Activated naive CD8-positive, alpha-beta T cell treated with anti-CD3 and anti-CD28 coated beads, Interleukin-2, amount 50 U/mL, for 16 hours (primary cell): ENCODE measurements at regions not wholly inside any gene's neighbourhood (a gene's known extent, or its start where the extent isn't known, plus 50 kb on each side); places are given as distances from the start of the nearest gene placed in this dataset.

Experiments used
- DNase-seq: peaks from one replicate; pipeline ENCODE4 v3.0.0-alpha.2; 2020; ENCODE audit warnings: low read depth, low spot score

DNA sequence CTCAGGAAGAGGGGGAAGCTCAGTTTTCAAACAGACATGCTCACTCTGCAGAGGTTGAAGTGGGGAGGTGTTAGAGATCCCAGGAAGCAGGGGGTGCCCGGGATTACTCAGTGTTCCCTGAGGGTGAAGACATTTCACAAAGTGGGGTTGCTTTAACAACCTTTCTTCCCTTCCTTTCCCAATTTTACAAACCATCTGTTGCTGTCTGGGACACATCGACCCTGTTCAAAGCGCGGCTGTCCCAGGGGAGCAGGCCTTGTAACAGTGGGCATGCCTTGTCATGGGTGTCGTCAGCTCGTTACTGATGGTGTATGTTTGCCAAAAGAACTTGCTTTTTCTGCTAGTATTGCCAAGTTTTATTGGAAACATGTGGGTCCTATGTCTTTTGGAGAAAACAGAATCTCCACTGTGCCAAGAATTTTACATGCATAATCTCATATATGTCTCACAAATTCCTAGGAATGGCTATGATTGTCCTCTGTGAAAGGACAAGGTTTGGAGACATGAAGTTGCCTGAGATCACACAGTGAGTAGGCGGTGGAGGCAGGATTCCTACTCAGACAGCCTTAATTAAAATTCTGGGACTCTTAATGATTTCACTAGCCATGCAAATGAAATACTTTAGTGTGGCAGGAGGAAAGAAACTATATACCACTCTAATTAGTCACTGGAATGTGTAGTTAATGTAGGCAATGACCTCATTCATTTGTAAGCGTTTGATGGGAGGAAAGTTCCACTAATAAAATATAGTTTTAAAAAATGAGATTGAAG is 198.9 kb downstream of the NXNL2 start:
- DNase-seq = no peak

DNA sequence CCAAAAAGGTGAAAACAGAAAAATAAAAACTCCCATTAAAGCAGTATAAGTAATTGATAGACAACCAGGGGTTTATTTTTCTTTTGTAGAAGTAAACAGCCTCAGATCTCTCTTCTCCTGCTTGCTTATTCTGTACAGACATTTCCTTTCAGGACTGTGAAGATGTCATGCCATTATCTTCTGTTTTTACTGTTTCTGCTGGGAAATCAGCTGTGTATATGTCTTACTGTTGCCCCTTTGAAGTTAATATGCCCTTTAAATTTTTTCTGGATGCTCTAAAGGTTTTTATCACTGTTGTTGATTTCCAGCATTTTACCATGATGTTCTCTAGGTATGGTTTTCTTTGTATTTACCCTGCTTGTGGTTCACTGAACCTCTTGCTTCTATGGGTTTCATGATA is 199.5 kb downstream of the NXNL2 start:
- no peak for DNase-seq

GRCh38 chr9:88736136-88736637 is 201.2 kb downstream of the NXNL2 start:
- no peak for DNase-seq

DNA sequence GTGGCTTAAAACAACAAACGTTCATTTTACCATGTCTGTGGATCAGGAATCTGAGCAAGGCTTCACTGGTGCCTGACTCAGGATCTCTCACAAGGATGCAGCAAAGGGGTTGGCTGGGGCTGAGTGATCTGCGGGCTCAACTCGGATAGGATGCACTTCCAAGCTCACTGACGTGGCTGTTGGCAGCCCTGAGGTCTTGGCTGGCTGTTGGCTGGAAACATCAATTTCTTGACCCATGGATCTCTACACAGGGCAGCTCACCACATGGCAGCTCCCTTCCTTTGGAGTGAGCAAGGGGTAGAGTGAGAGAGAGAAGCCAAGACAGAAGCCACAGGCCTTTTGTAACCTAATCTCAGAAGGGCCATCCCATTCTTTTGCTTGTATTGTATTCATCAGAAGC is 202.1 kb downstream of the NXNL2 start:
- DNase-seq = no peak

- DNase-seq = no peak
Observed at GRCh38 chr9:88737876-88738275, 202.9 kb downstream of the NXNL2 start.

GRCh38 chr9:88738709-88739108 is 203.7 kb downstream of the NXNL2 start:
- no peak for DNase-seq

DNA sequence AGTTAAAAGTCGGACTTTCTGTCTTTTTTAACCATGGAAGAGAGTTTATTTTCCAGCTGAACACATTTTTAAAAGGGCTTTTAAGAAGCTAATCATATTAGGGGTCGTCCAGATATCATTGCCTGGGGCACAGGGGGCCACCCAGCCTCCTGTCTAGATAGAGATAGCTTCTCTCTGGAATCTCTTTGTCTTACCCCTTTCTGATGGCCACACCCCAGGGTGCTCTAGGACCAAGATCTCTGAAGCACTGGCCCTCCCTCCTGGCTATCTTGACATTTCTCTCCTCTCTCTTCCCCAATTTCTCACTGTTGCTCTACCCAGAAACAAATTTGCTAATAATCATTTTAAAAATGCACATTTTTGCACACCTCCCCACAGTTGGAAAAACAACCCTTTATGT is 204.4 kb downstream of the NXNL2 start:
- no peak for DNase-seq

- DNase-seq = no peak
Observed at GRCh38 chr9:88740844-88741243, 205.9 kb downstream of the NXNL2 start.

DNA sequence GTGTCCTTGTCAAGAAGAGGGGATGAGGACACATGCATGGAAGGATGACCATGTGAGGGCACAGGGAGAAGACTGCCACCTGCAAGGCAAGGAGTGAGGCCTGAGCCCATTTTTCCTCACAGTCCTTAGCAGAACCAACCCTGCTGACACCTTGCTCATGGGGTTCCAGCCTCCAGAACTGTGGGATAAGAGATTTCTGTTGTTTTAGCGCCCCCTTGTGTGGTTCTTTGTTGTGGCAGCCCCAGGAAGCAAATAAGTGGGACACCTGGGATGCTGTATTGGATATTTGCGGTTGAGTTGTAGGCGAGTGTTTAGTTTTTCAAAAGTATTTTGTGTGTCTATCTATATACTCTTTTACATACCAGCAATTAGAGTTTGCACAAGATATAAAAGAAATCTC is 206.4 kb downstream of the NXNL2 start:
- DNase-seq = no peak

DNA sequence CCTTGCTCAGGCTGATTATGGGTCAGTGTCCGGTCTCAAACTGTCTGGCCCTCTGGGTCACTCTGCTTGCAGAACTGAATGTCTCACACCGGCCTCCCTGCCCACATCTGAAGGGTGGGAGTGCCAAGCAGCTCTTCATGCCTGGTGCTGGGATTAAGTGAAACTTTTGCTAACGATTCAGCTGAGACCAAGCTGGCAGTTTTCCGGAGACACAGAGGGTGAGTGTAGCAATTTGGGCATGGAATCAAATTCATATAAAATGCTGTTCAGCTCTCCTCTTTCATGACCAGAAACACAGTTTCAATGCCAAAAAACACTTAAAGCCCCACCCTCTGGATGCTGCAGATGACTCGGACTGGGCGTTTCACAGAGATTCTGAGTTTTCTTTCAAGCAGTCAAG is 207.5 kb downstream of the NXNL2 start:
- DNase-seq = no peak

- DNase-seq = no peak
Observed at GRCh38 chr9:88742905-88743304, 207.9 kb downstream of the NXNL2 start.

GRCh38 chr9:88745276-88746001 is 210.5 kb downstream of the NXNL2 start:
- DNase-seq = no peak

- DNase-seq = no peak
Observed at GRCh38 chr9:88746029-88746742, 211.2 kb downstream of the NXNL2 start.

- no peak for DNase-seq
Observed at GRCh38 chr9:88746743-88747398, 211.9 kb downstream of the NXNL2 start.

DNA sequence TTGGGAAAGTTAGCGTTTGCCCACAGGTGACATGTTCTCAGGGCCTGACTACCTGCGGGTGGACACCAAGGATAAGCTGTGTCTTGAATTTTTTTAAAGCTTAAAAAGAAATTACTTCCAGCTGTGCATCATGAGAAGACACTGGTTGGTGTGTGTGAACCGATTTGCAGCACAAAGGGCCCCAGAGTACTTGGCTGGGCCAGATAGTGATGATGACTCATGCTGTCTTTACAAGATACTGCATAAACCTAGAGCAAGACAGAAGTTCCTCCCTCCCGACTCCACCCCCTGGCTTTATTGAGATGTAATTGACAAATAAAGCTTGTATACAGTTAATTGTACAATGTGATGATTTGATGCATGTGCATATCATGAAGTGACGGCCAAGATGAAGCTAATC is 212.8 kb downstream of the NXNL2 start:
- no peak for DNase-seq

- DNase-seq = no peak
Observed at GRCh38 chr9:88748566-88749261, 213.7 kb downstream of the NXNL2 start.

GRCh38 chr9:88749420-88749819 is 214.4 kb downstream of the NXNL2 start:
- no peak for DNase-seq

DNA sequence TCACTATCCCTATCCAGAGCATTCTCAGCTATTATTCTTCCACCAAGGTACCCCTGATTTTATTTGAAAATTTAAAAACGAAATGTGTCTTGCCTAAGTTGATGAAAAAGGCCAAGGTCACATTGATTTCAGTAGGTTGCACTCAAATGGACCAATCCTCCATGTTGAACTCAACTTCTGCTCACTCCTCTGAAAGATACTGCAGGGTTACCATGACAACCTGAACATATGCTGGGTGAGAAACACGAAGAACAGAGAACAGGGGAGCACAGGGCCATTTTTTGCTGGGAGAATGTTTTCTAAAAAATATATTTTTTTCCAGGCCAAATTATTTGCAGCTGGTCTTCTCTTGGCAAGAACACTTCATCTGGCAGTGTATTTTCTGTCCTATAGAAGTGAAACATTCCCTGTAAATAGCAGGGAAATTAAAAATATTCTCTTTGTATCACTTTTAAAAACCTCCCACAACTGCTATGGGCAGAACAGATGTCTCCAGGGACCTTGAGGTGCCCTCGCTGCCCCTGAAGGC is 215.9 kb downstream of the NXNL2 start:
- DNase-seq = no peak

DNA sequence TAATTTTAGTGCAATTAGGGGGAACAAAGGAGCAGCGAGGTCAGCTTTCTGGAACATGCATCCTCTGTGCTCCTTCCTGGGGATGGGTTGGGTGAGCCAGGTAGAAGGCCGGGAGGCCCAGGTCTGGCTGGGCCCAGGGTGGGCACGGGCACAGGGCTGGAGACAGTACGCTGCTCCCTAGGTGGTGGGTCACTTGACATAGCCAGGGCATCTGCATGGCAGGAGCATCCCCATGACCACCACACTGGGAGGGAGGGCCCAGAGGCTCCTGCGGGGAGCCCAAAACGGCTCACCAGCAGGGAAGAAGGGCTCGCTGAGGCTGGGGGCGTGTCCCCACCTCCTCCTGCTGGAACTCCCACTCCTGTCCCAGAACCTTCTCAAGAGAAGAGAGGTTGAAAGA is 216.8 kb downstream of the NXNL2 start:
- no peak for DNase-seq

GRCh38 chr9:88753691-88754367 is 218.9 kb downstream of the NXNL2 start:
- DNase-seq = no peak
